HG03469 (cell line): ENCODE measurements at regions not wholly inside any gene's neighbourhood (a gene's known extent, or its start where the extent isn't known, plus 50 kb on each side); places are given as distances from the start of the nearest gene placed in this dataset.

Source experiments
- ATAC-seq: cut with Tn5 transposase; IDR thresholded peaks from one replicate; pipeline ENCODE4 v1.9.1; 2021; ENCODE audit warnings: mild to moderate bottlenecking, moderate library complexity, moderate number of reproducible peaks; ENCODE audit not compliant: unreplicated experiment

- ATAC-seq: no peak
These were observed 235.6 kb upstream of the JADE1 start for GRCh38 chr4:128573781-128574508.

- no peak for ATAC-seq
These were observed 236.7 kb upstream of the JADE1 start for GRCh38 chr4:128572778-128573241.

GRCh38 chr4:128571747-128572146, 237.8 kb upstream of the JADE1 start:
- ATAC-seq: no peak

- ATAC-seq: no peak
These were observed 239.0 kb upstream of the JADE1 start for GRCh38 chr4:128570387-128570975.

GRCh38 chr4:128566693-128567092, 242.8 kb upstream of the JADE1 start:
- ATAC-seq: no peak

DNA sequence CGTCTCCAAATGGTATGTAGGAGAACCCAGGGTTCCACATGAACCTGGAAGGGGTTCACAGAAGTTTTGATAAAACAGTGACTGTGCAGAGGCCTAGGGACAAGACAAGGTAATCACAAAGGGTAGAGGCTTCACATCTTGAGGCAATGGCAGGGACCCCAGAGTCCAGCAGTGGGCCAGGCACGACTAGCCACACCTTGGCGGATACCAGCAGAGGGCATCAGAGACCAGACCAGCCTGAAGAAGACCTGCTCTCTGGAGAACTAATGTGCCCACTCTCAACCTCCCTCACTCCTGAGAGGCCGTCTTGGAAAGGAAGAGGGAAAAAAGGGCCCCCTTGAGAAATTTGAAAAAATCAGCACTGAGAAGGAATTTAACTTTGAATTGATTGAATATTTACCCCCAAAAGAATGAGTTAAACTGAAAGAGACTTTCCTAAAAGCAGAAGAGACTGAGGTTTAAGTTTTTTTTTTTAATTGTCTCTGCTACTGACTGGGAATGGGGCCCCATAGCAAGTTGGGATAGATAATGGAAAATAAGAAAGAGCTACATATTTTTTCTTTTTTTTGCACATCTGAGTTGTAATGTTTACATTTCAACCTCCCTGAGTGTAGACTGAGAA, 243.8 kb upstream of the JADE1 start:
- ATAC-seq: peak; percentile 45

DNA sequence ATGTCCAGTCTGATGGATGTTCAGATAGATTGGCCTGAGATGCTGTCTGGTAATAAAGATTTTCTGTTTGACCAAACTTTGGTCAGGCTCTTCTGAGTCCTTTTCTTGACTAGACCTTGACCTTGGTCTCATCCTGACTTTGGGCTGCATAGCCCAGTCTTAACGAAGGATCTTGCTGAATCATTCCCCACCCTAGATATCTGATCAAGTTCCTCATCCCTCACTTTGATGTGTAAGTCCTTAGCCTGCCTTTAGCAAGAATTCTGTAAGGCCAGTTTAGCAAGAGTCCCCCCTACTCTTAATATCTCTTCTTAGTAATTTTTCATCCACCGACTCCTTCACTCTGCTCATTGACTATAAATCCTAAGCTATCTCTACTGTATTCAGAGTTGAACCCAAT, 244.4 kb upstream of the JADE1 start:
- ATAC-seq: no peak

DNA sequence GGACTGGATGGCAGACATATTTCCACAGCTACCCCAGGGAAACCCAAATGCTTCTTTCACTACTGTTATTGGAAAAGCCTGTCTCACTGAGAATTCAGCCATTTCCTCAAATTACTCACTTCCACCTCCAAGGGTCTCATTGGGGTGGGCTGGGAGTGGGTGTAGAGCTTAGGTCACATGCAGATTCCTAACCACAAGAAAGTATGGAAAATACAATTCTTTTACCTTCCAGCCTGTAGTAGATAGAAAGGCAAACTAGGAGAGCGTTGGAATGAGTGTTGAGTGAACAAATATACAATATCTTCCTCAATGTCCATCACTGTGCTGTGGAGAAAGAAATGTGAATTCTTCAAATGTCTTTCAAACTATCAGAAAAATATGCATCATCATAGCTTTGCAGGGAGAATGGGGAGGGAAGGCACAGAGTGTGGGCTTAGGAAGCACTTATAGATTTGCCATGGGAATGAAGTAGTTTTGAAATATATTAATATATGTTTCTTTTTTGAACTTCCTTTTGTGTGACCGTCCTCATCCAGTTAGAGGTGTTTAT, 245.3 kb upstream of the JADE1 start:
- no peak for ATAC-seq

GRCh38 chr4:128560754-128561495, 248.6 kb upstream of the JADE1 start:
- no peak for ATAC-seq

GRCh38 chr4:128558896-128559679, 250.4 kb upstream of the JADE1 start:
- ATAC-seq: no peak

DNA sequence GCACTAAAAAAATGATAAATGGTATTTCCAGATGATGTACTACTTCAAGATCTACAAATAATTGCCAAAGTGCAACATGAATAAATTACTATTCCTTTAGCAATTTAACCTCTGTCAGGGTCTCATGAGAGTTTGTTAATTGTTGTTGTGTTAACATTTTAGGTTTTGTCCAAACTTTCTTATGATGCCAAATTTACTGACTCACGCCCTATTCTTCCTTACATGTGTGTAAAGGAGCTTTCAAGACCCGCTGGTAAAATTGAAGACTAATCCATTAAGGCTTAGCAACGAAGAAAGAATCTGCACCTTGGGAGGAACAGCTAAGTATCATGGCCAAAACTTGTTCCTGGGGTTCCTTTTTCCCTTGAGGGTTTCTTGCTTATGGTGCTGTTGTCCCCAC, 252.7 kb upstream of the JADE1 start:
- no peak for ATAC-seq

- ATAC-seq: no peak
These were observed 255.6 kb upstream of the JADE1 start for GRCh38 chr4:128553686-128554515.

DNA sequence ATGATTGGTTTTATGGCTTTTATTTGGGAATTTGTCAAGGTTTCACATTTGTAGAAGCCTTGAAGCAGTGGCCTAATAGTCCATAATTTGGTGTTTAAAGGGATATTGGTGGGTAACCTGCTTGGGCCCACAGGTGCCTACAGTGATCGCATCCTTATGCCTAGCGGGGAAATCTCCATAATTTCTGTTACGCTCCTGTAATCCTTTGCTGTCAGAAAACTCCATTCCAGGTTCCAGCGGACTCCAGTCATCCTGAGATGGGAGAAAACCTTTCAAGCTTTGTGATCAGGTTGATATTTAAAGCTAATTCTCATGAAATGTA, 257.0 kb upstream of the JADE1 start:
- no peak for ATAC-seq

DNA sequence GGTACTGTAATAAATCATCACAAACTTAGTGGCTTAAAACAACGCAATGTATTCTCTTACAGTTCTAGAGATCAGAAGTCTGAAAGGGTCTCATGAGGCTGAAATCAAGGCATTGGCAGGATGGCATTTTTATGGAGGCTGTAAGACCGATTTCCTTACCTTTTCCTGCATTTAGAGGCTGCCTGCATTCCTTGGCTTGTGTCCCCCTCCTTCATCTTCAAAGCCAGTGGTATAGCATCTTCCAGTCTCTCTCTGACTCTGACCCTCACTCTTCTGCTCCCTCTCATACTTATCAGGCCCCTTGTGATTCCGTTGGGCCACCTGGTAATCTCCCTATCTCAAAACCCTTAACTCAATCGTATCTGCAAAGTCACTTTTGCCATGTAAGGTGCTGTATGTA, 258.2 kb upstream of the JADE1 start:
- no peak for ATAC-seq

DNA sequence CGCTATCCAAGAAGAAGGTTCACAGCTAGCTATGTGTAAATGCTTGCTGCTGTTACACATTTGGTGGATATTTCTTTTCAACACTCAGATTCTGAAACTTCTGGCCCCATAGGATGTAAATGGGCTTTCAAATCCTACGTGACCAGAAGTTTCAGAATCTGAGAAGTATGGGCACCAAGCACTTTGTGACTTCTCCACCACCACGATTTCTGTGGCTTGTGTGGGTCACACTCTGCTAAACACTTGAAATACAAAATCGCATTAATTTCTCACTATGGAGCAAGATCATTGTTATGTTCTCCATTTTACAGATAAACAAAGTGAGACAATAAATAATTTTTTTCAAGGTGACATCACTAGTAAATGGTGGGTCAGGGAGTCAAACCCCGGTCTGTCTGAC, 259.4 kb upstream of the JADE1 start:
- ATAC-seq: peak; percentile 33

- ATAC-seq: no peak
These were observed 259.9 kb upstream of the JADE1 start for GRCh38 chr4:128549636-128550035.

DNA sequence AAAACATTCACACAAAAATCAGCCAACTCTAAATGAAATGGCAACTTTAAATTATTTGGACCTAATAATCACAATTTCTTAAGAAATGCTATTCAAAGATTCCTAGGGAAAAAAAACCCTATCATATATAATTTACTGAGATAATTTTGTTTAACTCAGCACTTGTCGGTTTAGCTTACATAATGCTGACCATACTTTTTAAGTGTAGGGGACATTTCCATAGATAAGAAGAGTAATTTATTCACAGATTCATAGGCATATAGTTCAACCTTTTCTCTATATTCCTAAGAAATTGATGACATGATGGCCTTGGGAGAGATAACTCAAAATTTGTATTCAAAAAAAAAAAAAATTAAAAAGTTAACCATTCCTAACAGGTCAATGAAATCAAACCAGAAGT, 260.8 kb upstream of the PGRMC2 start:
- ATAC-seq: no peak

- ATAC-seq: no peak
These were observed 256.7 kb upstream of the PGRMC2 start for GRCh38 chr4:128544272-128544671.

DNA sequence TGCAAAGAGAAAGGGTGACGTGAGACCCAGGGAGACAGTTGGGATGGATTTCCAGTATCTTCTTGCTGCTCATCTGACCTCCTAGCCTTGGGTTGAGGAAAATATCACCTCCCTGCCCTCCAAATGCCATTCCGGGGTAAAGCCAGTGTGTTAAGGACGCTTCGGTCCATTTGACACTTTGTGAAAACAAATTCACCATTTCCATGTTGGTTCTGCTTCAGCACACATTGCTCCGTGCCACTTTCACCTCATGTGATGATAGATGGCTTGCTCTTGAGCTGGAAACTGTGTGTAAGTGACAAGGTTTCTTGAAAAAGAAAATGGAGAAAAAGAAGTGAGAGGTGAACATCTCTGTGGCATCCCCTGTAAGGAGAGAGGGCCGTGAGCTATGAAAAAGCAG, 256.1 kb upstream of the PGRMC2 start:
- no peak for ATAC-seq

DNA sequence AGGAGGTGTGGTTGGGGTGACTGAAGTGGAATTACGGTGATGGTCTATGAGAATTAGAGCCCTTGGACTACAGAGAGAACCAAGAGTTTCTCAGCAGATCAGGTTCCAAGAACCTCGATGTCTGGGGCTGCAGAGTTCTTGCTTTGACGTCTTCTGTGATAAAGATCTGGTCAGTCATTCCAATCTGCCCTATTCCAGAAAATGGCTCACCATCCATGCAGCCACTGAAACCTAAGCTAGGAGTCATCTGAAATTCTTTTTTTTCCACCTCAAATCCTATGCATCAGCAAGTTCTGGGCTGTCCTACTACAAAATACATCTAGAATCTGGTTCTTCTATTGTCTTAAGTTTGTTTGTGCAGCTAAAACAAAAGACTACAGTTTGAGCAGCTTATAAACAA, 254.4 kb upstream of the PGRMC2 start:
- no peak for ATAC-seq
